SK-N-MC (cell line): ENCODE measurements at regions not wholly inside any gene's neighbourhood (a gene's known extent, or its start where the extent isn't known, plus 50 kb on each side); places are given as distances from the start of the nearest gene placed in this dataset.

Experiments
- EZH2 ChIP-seq: fragments of 200-600 bp; sonication (generic); IDR thresholded peaks from one replicate; pipeline ENCODE4 v1.6.1; 2017; ENCODE audit warnings: antibody characterized with exemption
- FOXP2 ChIP-seq: optimal IDR thresholded peaks from 2 replicates; pipeline ENCODE3; 2011; ENCODE audit warnings: mild to moderate bottlenecking, moderate library complexity; ENCODE audit not compliant: insufficient read depth; ENCODE audit errors: extremely low read length, control extremely low read depth
- POLR2AphosphoS5 ChIP-seq: IDR thresholded peaks from 2 replicates; pipeline ENCODE4 v1.6.1; 2012; ENCODE audit warnings: mild to moderate bottlenecking, low read depth, low read length, borderline replicate concordance

DNA sequence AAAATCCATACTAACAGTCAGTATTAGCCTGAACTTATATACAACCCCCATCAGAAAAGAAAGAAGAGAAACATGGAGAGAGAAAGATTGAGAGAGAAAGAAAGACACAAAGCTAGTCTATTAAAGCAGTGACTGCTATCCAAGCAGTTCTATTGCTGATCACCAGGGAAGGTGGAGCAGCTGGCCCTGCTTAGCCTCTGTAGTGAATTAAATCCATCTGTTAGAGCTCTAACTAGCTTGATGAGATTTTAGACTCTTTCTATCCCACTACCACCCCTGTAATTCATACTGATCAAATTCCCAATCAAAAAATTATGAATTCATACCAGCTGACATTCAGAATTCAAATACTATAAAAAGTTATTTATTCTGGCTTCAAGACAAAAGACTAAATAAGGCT lies 486.0 kb upstream of the LRRN3 start:
- no peak for TF ChIP-seq POLR2AphosphoS5
- TF ChIP-seq EZH2: no peak
- no peak for TF ChIP-seq FOXP2
